ENCODE measurements at regions not wholly inside any gene's neighbourhood (a gene's known extent, or its start where the extent isn't known, plus 50 kb on each side); places are given as distances from the start of the nearest gene placed in this dataset.
"Not testable (repeated sequence)": the region's sequence is repeated elsewhere in the genome, so short reads cannot be mapped to it uniquely, and the experiment has no call there.

DNA sequence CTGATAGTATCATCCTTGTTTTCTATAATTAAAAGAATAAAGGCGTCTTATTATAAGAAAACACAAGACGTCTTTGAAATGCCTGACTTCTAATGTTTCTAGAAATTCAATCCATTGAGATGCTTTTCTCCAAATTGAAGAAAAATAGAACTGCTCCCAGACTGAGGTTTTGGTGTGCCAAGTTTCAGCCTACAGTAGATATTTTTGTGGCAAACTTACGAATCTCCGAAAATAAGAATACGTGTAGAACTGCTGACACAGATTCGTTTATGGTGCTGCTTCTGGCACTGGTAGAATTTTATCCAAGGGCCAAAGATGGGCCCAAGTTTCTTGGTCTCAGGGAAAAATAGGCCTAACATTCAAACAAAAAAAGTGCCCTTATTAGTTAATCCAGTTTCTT, 554.5 kb upstream of the NR5A2 start:
- no peak for DNase-seq

DNA sequence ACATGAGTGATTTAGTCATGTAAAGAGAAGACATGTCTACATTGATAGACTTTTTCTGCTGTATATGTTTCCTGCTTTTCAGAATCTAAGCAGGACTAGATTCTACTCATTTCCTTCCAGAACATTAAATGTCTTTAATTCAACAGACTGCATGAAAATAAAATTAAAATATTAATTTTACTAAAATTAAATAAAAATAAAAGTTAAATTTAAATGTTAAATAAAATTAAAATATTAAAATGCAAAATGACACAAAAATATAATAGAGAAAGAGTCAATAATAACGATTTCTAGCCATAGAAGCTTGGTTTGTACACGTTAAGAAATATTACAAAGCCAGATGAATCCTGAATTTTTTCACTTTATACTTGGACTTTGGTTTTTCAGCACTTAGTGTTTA, 552.8 kb upstream of the NR5A2 start:
- no peak for DNase-seq

DNA sequence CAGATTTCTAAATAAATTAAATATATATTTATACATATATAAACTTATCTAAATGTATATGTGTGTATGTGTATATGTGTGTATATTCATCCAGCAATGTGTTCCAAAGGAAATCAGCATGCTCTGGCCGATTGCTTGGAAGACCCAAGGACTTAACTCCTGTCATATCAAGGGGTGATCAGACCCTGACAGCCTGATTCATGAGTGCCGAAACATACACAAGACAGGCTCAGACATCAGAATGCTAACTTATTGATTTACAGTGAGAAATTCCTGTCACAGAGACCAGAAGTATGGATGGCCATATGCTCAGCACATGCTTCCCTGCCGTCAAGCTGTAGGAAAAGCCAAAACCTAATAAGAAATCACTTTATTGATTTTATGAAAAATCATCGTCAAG, 545.1 kb upstream of the NR5A2 start:
- DNase-seq: no peak

DNA sequence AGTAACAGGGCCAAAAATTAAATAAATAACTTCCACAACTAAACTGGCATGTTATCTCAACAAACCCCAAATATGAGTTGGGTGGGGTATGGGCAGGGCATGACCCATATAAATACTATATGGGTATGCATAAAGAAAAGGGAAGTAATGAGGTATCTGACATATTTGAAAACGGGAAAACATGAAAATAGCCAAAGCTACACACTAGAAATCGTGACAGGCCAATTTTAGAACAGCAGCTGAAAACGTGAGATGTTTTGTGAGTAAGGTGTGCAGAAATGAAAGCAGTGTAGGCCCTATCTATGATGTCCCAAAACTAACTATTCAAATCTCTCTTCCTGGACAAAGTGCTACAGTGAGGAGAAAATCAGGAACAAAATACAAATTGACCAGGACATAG, 537.9 kb upstream of the NR5A2 start:
- no peak for DNase-seq

DNA sequence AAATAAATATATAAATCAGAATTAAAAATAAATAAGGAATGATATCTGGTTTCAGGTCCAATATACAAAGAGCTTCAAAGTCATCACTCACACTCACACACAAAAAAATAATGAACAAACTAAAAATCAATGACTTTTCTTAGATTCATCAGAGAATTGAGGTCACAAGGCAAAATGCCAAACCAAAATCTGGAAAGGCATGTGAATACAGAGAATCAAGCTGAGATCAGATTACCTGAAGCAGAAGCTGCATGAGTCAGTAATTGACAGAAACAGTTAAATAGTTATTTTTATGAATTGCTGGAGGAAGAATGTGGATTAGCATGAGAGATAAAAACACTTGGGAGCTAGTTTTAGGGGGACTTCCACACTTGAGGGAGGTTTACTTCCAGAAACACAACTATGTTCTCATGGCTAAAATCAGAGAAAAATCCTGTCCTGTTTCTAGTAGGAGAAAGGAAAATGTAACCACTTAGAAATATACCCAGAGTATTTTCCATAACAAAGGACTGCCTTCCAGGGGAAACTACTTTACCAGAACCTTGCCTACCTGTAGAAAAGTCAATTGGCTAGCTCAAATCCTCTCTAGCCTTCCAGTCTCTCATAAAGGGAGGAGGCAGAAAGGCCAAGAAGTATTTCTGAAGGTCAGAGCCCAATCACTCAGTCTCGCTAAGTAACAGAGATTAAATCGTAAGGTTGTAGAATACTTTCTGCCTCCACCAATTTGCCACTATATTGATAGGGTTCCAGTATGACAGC, 536.6 kb upstream of the NR5A2 start:
- DNase-seq: no peak

DNA sequence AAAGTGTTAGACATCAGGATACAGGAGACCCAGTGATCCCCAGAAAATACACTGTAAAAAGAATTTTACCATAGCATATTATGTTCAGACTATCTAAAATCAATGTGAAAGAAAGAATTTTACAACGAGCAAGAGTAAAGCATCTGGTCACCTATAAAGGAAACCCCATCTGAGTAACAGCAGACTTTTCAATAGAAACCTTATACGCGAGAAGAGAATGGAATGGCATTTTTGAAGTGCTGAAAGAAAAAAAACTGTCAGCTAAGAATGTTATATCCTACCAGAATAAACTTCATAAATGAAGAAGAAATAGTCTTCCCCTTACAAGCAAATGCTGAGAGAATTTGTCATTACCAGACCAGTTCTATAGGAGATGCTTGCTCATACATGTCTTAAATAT, 532.1 kb upstream of the NR5A2 start:
- no peak for DNase-seq

DNA sequence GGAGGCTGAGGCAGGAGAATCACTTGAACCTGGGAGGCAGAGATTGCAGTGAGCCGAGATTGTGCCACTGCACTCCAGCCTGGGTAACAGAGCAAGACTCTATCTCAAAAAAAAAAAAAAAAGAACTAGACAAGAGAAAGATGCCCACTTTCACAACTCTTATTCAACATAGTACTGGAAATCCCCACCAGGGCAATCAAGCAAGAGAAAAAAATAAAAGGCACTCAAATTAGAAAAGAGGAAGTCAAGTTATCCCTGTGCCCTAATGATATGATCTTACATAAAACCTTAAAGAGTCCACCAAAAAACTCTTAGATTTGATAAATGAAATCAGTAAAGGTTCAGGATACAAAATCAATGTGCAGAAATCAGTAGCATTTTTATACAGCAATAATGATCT, 528.7 kb upstream of the NR5A2 start:
- DNase-seq: not testable (repeated sequence)

DNA sequence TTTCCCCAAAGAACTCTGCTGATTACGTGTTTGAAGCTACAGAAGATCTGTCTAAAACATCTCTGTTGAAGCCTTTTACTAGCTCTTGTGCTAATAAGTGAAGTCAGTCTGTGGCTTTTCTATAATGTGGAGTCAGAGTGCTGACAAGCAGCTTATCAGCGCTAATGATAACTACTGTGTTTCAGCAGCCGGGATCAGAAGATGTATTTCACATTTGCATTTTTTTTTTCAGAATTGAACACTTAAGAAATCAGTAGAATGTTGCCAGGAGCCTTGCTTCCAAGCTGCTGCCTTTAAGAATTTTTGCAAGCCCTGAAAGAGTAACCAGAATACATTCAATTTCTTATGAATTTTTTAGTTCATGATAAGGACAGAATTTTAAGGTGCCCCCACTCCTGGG, 519.4 kb upstream of the NR5A2 start:
- no peak for DNase-seq

DNA sequence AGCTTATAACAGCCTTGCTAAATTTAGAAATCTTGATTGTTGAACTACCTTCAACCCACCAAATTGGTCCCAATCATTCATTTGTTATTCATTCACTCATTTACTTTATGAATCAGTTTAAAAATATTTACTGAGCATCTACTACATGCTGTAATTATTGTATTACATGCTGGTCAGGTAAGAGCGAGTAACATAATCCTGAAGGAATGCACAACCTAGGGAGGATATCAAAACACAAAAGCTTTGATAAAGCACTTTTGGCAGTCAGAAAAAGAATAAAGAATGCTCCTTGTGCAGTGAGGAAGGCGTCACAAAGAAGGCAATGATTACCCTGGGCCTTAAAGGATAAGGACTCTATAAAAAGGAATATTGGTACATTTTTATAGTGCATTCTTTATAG, 518.9 kb upstream of the NR5A2 start:
- no peak for DNase-seq

DNA sequence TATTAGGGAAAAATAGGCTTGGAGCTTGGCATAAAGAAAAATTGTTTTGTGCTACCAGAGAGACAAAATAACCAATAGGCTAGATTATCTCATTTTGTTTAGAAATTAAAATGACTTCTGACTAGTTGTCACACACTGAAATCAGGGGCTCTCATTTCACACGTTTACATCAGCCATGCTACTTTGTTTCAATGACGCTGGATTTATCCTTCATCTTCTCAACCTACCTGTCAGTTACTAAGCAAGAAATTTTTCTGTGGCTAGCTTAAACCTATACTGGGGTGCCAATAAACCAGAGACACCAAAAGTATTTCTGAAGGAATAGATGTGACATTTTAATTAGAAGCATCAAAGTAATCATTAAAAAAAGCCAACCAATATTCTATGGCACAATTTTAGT, 518.1 kb upstream of the NR5A2 start:
- DNase-seq: no peak

DNA sequence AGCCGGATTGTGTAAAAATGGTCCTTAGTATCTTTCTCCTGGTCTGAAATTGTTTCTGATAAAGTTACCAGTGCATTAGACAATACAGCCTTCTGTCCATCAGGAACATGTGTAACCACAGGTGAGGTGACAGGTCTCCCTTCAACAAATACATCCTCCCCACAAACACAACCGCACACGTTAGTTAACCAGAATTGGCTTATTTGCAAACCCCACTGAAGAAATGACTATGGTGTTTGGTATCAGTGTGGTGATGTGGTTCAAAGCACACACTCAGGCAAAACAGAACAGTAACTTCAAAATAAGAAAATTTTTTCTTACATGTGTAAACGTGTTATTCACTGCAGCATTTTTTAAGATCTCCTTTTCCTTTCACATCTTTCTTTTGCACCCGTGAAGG, 517.2 kb upstream of the NR5A2 start:
- no peak for DNase-seq

DNA sequence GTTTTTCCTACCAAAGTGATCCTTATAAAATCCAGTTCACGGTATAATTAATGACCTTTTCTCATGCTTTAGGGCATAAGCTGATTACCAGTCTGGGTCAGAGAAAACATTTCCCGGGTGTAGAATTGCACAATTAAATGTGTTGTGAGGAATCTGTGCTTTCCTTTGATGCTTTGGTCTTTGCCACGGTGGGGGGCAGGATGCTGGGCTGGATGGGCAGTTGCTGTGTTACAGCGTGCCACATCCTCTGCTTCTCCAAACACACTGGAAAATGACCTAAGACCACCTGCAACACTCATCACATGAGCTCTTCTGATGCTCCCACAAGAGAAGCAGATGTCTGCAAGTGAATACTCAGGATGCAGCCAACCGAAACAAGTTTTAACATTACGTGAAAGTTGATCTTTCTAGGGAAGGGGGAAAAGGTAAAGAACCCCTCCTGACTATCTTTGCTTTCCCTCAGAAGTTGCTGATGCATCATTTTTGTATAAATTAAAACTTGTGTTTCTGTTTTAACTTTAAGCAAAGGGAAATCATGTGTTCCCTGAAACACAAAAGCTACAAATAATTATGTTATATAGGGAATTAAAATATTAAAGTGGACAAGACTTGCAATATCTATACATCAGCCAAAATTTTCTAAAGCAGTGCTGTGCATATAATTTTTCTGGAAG, 515.3 kb upstream of the NR5A2 start:
- no peak for DNase-seq

DNA sequence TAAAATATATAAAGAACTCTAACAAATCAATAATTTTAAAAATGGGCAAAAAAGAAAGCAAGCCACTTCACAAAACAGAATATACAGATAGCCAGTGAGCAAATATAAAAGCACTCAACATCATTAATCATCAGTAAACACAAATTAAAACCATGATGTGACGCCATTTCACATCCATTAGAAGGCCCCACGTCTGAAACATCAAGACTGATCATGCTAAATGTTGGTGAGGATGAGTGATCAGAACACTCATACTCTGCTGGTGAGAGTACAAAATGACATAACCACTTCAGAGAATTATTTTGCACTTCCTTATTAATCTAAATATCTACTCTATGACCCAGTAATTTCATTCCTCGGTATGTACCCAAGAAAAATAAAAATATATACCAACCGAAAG, 512.2 kb upstream of the NR5A2 start:
- no peak for DNase-seq

DNA sequence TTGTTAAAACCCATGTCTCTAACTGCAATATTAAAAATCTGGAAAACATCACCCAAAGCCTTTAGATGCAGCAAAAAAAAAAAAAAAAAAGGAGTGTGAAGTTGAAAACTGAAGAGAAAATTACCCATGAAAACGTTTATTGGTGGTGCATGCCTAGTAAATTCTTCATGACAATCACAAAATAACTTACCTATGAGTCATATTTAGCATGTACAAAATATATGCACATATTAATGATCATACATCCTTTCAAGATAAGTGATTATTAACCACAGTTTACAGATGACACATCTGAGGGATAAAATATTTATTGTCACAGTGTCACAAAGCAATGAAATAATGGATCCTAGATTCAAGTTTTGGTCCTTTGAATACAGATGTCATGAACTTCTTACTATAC, 505.2 kb upstream of the NR5A2 start:
- DNase-seq: no peak

DNA sequence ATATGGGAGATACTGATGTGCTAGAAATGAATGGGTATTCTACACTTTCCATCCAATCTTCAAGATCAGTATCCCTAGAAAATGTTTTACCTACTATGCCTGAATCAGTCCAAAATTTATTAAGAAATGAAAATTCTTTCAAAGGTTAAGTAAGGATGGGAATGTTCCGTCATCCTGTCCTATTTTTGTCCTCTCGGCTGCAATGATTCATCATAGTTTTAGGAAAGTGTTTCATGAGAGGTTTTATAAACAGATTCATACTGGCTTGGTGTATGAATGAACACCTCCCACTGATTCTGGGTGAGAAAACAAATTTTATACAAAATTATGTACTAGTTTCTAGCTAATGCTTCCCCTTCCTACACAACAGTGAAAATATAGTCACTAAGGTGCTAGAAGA, 504.6 kb upstream of the NR5A2 start:
- no peak for DNase-seq

DNA sequence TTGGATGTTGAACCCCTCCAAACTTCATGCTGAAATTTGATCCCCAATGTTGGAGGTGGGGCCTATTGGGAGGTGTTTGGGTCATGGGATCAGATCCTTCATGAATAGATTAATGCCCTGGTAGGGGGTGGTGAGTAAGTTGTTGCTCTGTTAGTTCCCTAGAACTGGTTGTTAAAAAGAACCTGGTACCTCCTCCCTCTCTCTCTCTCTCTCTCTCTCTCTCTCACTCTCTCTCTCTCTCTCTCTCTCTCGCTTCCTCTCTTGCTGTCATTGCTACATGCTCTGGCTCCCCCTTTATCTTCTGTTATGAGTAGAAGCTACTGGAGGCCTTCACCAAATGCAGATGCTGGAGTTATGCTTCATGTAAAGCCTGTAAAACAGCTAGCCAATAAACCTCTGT, 498.2 kb upstream of the NR5A2 start:
- DNase-seq: no peak

DNA sequence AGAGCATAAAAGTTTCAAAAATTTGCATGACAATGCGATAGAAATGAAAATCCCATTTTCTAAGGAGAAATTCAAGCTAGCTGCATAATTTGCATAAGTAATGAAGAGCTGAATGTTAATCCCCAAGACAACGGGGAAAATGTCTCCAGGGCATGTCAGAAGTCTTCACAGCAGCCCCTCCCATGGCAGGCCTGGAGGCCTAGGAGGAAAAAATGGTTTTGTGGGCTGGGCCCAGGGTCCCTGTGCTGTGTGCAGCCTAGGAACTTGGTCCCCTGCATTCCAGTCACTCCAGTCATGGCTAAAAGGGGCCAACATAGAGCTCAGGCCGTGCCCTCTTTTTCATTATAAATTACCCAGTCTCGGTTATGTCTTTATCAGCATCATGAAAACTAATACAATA, 494.1 kb upstream of the NR5A2 start:
- DNase-seq: not testable (repeated sequence)

DNA sequence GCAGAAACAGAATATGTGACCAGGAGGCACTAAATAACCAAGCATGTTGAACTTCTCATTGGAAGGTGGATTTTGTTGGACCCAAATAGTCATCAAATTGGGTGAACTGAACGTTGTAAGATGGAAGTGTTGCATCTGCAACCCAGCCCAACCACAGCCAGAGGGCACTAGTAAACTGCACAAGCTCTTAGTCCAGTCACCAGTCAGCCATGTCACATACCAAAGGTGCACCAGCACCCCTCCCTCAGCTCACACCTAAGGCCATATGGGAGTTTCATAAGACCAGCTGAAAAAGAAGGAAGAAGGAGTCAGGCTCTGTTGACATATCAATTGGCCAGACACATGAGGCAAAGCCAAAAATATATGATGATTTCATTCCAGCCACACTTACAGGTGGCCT, 481.7 kb upstream of the NR5A2 start:
- DNase-seq: no peak

DNA sequence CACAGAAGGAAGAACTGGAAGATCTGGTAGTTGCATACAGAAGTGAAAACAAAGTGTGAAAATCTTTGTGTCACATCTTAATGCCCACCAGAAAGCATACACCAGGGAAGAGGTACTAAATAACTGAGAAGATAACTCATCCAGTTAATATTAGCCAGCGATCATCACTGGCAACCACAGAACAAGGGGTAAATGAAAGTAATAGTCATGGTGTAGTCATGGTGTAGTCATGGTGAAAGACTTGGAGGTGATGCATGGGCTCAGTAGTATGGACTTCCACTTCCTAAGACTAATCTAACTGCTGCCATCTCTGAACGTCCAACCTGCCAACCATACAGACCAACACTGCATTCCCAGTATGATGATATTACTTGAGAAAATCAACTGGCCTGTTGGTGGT, 481.2 kb upstream of the NR5A2 start:
- no peak for DNase-seq

DNA sequence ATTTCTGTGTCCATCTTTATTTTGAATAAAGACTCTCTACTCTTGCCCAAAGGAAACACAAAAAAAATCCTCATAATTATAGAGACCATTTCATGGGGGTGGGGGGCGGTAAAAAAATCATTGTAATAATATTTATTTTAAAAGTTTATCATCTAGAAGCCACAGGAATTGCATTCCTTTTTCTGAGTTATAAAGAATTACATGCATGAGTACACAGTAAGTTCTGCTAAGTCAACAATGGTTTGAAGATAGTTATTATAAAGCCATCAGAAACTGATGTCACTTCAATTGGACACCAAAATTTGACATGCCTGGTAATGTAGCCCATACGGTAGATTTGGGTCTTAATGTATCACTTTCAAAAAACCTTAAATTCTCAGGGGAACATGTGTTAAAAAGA, 478.1 kb upstream of the NR5A2 start:
- no peak for DNase-seq

DNA sequence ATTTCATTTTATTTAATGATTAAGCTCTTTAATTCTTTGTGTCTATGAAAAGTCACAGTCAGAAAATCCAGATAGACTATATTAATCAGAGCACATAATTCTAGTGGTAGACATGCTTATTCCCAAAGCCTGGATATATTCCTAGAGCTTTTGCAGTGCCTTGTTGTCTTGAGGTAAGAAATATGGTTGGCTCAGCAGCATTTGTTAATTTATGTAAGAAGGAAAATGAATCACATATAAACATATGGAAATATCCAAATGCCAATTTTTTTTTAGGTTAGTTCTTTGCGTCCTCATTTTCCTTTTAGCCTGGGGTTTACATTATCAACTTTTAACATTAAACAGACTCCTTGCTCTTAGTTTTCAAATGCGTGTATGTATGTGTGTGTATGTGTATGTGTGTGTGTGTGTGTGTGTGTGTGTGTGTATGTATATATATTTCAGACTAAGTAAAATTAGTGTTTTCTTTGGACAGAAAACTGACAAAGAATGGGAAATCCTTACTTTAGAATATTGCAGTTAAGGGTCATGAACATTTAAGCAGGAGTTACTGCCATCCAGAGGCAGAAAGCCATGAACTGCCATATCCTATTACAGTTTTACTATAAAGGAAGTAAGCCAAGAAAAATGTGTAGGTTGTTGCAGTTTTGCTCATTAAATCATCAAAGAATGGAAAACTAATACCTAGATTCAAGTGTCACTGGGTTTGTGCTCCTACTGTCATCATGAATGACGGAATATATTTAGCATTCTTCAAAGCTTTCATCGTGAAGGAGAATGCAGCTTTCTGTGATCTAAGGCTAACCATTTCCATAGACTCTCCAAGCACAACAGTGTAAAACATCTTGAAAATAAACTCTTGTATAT, 477.1 kb upstream of the NR5A2 start:
- no peak for DNase-seq

DNA sequence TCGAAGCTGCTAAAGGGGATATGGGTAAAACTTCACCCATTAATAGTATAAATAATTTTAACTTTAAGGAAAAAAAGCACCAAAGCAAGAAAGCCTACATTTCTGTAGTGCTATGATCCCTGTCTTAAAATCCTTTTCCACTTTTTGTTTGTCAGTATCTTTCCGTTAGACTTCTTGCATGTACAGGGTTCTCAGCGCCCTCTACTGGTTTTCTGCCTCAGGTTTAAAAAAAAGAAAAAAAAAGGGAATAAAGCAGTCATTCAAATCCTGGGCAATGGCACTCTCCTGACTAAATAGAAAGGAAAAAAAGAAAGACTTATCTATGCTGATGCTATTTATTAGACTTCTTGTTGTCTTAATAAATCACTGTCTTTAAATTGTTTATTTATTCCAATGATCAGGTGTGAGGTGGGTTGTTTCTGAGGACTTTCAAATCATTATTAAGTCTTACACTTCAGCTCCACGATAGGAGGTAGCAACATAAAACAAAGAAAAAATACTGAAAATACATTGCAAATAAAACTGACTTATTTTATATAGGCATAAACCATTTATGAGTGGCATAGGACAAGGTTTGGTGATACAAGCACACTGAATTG, 475.4 kb upstream of the NR5A2 start:
- peak; percentile 58 for DNase-seq

DNA sequence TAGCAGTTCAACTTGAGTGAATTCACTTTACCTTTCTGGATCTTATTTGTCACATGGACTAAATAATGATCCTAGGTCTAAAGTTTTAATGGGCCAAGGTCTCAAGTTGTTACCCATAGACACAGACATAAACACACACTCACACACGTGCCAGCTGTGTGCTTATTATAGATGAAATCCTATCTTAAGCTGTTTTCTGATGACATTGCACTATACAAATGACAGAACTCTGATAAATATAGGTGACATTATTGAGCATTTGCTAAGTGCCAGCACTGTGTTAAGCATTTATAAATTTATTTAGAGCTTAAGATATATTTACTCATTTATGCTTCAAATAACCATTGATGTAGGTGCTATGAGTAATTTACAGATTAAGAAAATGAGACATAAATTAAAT, 474.4 kb upstream of the NR5A2 start:
- no peak for DNase-seq

DNA sequence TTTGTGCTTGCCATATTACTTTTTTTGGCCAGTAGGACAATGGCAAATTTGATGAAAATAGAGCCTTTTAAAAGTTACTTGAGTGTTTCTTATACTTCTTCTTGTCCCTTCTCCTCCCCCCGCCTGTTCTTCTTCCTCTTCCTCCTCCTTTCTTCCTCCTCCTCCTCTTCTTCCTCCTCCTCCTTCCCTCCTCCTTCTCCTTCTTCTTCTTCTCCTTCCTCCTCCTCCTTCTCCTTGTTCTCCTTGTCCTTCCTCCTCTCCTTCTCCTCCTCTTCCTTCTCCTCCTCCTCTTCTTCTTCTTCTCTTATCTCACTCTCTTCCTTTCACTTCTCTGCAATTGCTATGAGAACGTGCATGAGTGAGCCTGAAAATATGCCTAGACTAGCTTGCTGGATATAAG, 466.2 kb upstream of the NR5A2 start:
- no peak for DNase-seq
